ENCODE measurements at regions not wholly inside any gene's neighbourhood (a gene's known extent, or its start where the extent isn't known, plus 50 kb on each side); places are given as distances from the start of the nearest gene placed in this dataset.

DNA sequence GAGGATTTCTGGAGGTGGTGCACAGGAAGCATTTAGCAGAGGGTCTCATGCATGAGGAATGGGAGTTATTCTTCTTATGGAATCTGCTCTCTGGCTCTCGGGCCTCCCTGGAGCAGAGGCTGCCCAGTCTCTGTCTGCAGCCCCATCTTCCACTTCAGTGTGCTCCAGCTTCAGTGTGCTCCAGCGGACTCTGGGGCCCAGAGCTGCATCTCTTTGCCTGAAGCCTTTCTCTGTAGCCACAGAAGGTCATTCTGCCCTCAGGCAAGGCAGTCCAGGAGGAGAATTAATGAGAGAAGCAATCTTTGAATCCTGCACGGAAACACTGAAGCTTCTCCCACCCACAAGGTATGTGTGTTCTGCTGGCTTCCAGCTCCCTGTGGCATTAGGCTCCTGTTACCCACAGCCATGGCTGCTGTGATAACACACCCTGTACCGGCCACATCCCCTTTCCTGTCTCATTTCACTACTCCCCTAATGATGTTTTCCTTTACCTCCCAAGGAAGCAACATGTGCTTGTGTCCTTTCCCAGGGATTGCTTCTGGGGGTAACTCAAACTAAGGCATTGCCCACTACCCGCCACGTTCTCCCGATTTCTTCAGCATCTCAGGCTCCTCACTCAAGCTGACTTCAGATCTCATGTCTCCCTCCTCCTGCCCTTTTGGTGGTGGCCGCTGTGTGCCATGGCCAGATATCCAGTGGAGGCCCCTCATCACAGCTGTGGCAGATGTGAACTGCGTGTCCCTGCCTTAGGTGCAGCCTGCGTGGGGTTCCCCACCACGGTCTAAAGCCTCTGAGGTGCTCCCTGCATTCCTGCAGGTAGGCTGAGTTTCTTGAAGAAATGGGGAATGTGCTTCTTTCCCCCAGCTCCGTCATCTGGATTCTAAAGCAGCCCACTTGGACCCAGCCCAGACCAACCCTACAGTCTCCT is 181.2 kb upstream of the GALNT2 start:
- 78 to 89% methylated on average over 5 to 12 of the region's 12 CpGs for WGBS, 2 donors (ENCODE audit: low coverage in 1 of 2)
- intact Hi-C loops (cut with DNase I; ENCODE audit: low total_unique reads) (no loop called here), in situ Hi-C loops (cut with MboI; ENCODE audit: low pct_ligation_motif_present in 1 of 4, low pct_unique_long_range_greater_than_20kb in 1 of 4, low sequenced_read_pairs in 3 of 4) (no loop called here)
- no peaks in the 10 kb centered on the region for H3K9me3 ChIP-seq
- no peak for TF ChIP-seq EP300 (IDR thresholded peaks at IDR 0.05; ENCODE audit: low read depth)
- no peak for TF ChIP-seq POLR2A (IDR thresholded peaks at IDR 0.05)
- TF ChIP-seq POLR2AphosphoS5 (IDR thresholded peaks at IDR 0.05), result no peak
- TF ChIP-seq, protein P1, sequence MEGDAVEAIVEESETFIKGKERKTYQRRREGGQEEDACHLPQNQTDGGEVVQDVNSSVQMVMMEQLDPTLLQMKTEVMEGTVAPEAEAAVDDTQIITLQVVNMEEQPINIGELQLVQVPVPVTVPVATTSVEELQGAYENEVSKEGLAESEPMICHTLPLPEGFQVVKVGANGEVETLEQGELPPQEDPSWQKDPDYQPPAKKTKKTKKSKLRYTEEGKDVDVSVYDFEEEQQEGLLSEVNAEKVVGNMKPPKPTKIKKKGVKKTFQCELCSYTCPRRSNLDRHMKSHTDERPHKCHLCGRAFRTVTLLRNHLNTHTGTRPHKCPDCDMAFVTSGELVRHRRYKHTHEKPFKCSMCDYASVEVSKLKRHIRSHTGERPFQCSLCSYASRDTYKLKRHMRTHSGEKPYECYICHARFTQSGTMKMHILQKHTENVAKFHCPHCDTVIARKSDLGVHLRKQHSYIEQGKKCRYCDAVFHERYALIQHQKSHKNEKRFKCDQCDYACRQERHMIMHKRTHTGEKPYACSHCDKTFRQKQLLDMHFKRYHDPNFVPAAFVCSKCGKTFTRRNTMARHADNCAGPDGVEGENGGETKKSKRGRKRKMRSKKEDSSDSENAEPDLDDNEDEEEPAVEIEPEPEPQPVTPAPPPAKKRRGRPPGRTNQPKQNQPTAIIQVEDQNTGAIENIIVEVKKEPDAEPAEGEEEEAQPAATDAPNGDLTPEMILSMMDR (IDR thresholded peaks at IDR 0.05), result no peak
- H3K27me3 ChIP-seq, result no peaks in the 10 kb centered on the region
- no peak overlapping the region for H3K27ac ChIP-seq
- H3K4me1 ChIP-seq, result no peaks in the 10 kb centered on the region
- H3K36me3 ChIP-seq, result no peaks in the 10 kb centered on the region
- H3K4me3 ChIP-seq, result no peak overlapping the region
- no peak for DNase-seq

DNA sequence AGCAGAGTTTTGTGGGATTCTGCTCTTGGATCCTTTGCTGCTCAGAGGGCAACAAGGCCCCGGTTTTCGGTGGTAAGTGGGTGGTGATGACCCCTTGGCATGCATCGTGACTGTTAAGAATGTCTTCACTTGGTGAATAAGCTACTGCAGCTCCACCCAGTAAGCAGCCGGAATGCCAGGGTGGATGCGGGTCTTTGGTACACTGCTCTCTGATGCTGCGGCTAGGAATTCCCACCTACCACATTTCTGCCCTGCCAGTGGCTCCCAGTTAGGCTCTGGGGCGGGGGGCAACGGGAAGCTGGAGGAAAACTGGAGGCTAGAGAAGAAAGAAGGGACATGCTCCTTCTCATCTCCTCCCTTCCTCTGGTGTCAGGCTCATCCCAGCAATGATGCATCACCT is 180.4 kb upstream of the GALNT2 start:
- H3K27ac ChIP-seq, result no peak overlapping the region

GRCh38 chr1:229887043-229887822 is 179.8 kb upstream of the GALNT2 start:
- Histone ChIP-seq H3K4me3 (no peak overlapping the region), H3K27me3 (no peaks in the 10 kb centered on the region), H3K27ac (peak overlapping the region in 2 of 4 donors; percentile 18 to 31), H3K4me1 (no peaks in the 10 kb centered on the region), H3K36me3 (no peaks in the 10 kb centered on the region), H3K9me3 (no peaks in the 10 kb centered on the region)
- 88 to 100% methylated on average over 2 to 3 of the region's 3 CpGs for WGBS, 2 donors (ENCODE audit: low coverage in 1 of 2)
- intact Hi-C loops (cut with DNase I; ENCODE audit: low total_unique reads) (no loop called here), in situ Hi-C loops (cut with MboI; ENCODE audit: low pct_ligation_motif_present in 1 of 4, low pct_unique_long_range_greater_than_20kb in 1 of 4, low sequenced_read_pairs in 3 of 4) (no loop called here)
- TF ChIP-seq EP300 (IDR thresholded peaks at IDR 0.05; ENCODE audit: low read depth) (no peak), POLR2A (IDR thresholded peaks at IDR 0.05) (no peak), POLR2AphosphoS5 (IDR thresholded peaks at IDR 0.05) (no peak)
- TF ChIP-seq, protein P1 (IDR thresholded peaks at IDR 0.05), result no peak
- DNase-seq, result no peak

More for the DNA sequence above, 180.4 kb upstream of the GALNT2 start:
- H3K4me3 ChIP-seq, result no peak overlapping the region
- DNase-seq, result no peak
- H3K4me1 ChIP-seq, result no peaks in the 10 kb centered on the region
- H3K27me3 ChIP-seq, result no peaks in the 10 kb centered on the region
- TF ChIP-seq EP300 (IDR thresholded peaks at IDR 0.05; ENCODE audit: low read depth) (no peak), POLR2A (IDR thresholded peaks at IDR 0.05) (no peak), POLR2AphosphoS5 (IDR thresholded peaks at IDR 0.05) (no peak)
- TF ChIP-seq, protein P1 (IDR thresholded peaks at IDR 0.05), result no peak
- in situ Hi-C loops (cut with MboI; ENCODE audit: low pct_ligation_motif_present in 1 of 4, low pct_unique_long_range_greater_than_20kb in 1 of 4, low sequenced_read_pairs in 3 of 4), result no loop called here
- H3K36me3 ChIP-seq, result no peaks in the 10 kb centered on the region
- H3K9me3 ChIP-seq, result no peaks in the 10 kb centered on the region
- intact Hi-C loops (cut with DNase I; ENCODE audit: low total_unique reads), result no loop called here
- 68 to 88% methylated on average over 3 to 8 of the region's 8 CpGs for WGBS, 2 donors (ENCODE audit: low coverage in 1 of 2)

DNA sequence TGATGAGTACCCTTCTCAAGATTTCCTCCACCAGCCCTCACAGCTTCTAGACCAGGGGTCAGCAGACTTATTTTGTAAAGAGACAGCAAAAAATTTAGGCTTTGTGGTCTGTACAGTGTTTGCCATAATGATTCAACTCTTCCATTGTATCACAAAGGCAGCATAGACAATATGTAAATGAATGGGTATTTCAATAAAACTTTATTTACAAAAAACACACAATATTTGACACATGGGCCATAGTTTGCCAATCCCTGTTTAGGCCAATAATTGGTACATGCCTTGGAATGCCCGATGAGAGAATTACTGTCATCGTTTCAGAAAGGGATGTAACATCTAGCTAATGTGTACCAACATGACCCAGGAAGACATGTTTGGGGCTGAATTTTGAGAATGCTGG is 178.9 kb upstream of the GALNT2 start:
- intact Hi-C loops (cut with DNase I; ENCODE audit: low total_unique reads) (no loop called here), in situ Hi-C loops (cut with MboI; ENCODE audit: low pct_ligation_motif_present in 1 of 4, low pct_unique_long_range_greater_than_20kb in 1 of 4, low sequenced_read_pairs in 3 of 4) (no loop called here)
- DNase-seq, result no peak
- Histone ChIP-seq H3K27ac (peak overlapping the region in 2 of 4 donors; percentile 31 to 47), H3K4me3 (no peak overlapping the region), H3K4me1 (peaks cover 0 to 4% (median 0%) of the 10 kb centered on the region in 4 donors), H3K36me3 (no peaks in the 10 kb centered on the region), H3K27me3 (no peaks in the 10 kb centered on the region), H3K9me3 (no peaks in the 10 kb centered on the region)
- no peak for TF ChIP-seq POLR2A (IDR thresholded peaks at IDR 0.05)
- TF ChIP-seq, protein P1 (IDR thresholded peaks at IDR 0.05), result no peak
- TF ChIP-seq EP300 (IDR thresholded peaks at IDR 0.05; ENCODE audit: low read depth), result no peak
- no peak for TF ChIP-seq POLR2AphosphoS5 (IDR thresholded peaks at IDR 0.05)
- 92 to 100% methylated on average over 2 of the region's 2 CpGs for WGBS, 2 donors (ENCODE audit: low coverage in 1 of 2)
